ENCODE measurements at regions not wholly inside any gene's neighbourhood (a gene's known extent, or its start where the extent isn't known, plus 50 kb on each side); places are given as distances from the start of the nearest gene placed in this dataset.

DNA sequence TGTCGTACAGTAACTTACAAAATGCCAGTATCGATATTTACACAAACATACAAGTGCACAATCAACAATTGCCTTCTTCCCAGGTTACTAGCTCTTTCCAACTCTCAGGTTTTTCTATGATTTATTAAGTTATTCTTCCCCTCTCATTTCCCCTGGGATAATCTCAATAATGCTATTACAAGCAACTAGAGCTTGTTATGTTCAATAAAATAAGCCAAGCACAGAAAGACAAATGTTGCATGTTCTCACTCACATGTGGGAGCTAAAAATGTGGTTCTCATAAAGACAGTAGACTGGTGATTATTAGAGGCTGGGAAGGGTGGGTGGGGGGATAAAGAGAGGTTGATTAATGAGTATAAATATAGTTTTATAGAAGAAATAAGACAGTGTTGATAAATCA is 577.1 kb downstream of the HACE1 start:
- H3K9me3 ChIP-seq, result no peaks in the 10 kb centered on the region
- H3K36me3 ChIP-seq (ENCODE audit: low read depth, missing control alignments), result no peaks in the 10 kb centered on the region
- intact Hi-C loops (cut with DNase I; ENCODE audit: low total_unique reads), result no loop called here
- H3K4me3 ChIP-seq, result no peak overlapping the region
- no peak for TF ChIP-seq CTCF (IDR thresholded peaks at IDR 0.05)
- no peak for TF ChIP-seq POLR2A (IDR thresholded peaks at IDR 0.05)
- H3K27me3 ChIP-seq, result no peaks in the 10 kb centered on the region
- H3K27ac ChIP-seq, result no peak overlapping the region
- WGBS, 2 donors, result 94 to 99% methylated on average over 2 of the region's 2 CpGs
- no peak for DNase-seq
- no peaks in the 10 kb centered on the region for H3K4me1 ChIP-seq

GRCh38 chr6:104281370-104281769 is 578.3 kb downstream of the HACE1 start:
- Histone ChIP-seq H3K4me3 (no peak overlapping the region), H3K27me3 (no peaks in the 10 kb centered on the region), H3K27ac (no peak overlapping the region), H3K9me3 (no peaks in the 10 kb centered on the region), H3K4me1 (no peaks in the 10 kb centered on the region), H3K36me3 (ENCODE audit: low read depth, missing control alignments) (no peaks in the 10 kb centered on the region)
- WGBS, 2 donors, result 87 to 93% methylated on average over 3 of the region's 3 CpGs
- TF ChIP-seq POLR2A (IDR thresholded peaks at IDR 0.05), result no peak
- TF ChIP-seq CTCF (IDR thresholded peaks at IDR 0.05), result no peak
- no peak for DNase-seq
- intact Hi-C loops (cut with DNase I; ENCODE audit: low total_unique reads), result no loop called here

DNA sequence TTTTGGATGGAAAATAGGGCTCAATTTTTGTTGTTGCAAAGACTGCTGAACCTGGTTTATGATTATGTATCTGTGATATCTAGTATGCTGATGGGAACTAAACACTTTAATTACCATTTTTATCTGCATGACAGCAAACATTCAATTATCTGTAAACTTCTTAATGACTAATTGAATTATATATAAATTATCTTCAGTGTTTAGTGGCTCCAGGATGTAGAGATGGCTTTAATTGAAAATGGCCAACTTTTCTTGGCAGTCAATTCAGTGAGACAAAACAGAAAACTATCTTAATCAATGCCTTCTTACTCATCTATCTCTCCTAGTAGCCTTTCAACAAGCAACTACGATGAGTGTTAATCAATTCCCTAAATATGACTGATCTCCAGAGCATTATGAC is 591.3 kb downstream of the HACE1 start:
- Histone ChIP-seq H3K36me3 (ENCODE audit: low read depth, missing control alignments) (no peaks in the 10 kb centered on the region), H3K9me3 (no peaks in the 10 kb centered on the region), H3K4me1 (no peaks in the 10 kb centered on the region), H3K27me3 (no peaks in the 10 kb centered on the region), H3K4me3 (no peak overlapping the region), H3K27ac (no peak overlapping the region)
- no peak for TF ChIP-seq POLR2A (IDR thresholded peaks at IDR 0.05)
- no peak for TF ChIP-seq CTCF (IDR thresholded peaks at IDR 0.05)
- WGBS, 2 donors, result 84 to 88% methylated on average over 1 of the region's 1 CpG
- intact Hi-C loops (cut with DNase I; ENCODE audit: low total_unique reads), result no loop called here
- no peak for DNase-seq

DNA sequence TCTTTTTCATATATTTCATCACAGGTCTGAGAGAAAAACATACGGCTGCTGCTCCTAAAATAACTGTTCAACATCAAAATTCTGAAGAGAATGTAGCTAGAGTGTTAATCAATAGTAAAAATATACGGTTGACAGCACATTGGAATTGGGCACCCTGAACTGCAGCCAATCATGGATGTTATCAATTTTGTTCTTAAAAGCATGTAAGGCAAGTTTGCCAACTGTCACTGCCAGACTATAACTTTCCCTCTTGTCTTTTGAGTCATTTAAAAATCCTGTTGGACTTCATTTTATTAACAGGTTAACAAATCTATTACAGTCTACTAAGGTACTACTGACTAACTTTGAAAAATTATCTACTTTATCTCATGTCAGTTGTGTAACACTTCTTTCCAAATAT is 592.8 kb downstream of the HACE1 start:
- no peaks in the 10 kb centered on the region for H3K9me3 ChIP-seq
- no peaks in the 10 kb centered on the region for H3K36me3 ChIP-seq (ENCODE audit: low read depth, missing control alignments)
- H3K4me1 ChIP-seq, result no peaks in the 10 kb centered on the region
- no peaks in the 10 kb centered on the region for H3K27me3 ChIP-seq
- H3K27ac ChIP-seq, result no peak overlapping the region
- TF ChIP-seq CTCF (IDR thresholded peaks at IDR 0.05) (no peak), POLR2A (IDR thresholded peaks at IDR 0.05) (no peak)
- intact Hi-C loops (cut with DNase I; ENCODE audit: low total_unique reads), result no loop called here
- no peak overlapping the region for H3K4me3 ChIP-seq
- 86 to 87% methylated on average over 2 of the region's 2 CpGs for WGBS, 2 donors
- DNase-seq, result no peak

- H3K4me3 ChIP-seq, result no peak overlapping the region
- H3K36me3 ChIP-seq (ENCODE audit: low read depth, missing control alignments), result no peaks in the 10 kb centered on the region
- H3K4me1 ChIP-seq, result no peaks in the 10 kb centered on the region
- no peak for DNase-seq
- intact Hi-C loops (cut with DNase I; ENCODE audit: low total_unique reads), result no loop called here
- TF ChIP-seq POLR2A (IDR thresholded peaks at IDR 0.05) (no peak), CTCF (IDR thresholded peaks at IDR 0.05) (no peak)
- H3K27ac ChIP-seq, result no peak overlapping the region
- no peaks in the 10 kb centered on the region for H3K9me3 ChIP-seq
- no peaks in the 10 kb centered on the region for H3K27me3 ChIP-seq
- 95% methylated on average over 3 of the region's 3 CpGs for WGBS, 2 donors
These were observed 603.1 kb downstream of the HACE1 start for GRCh38 chr6:104256646-104257045.

Data from testis (tissue), 2 donors.